HG03025 (cell line): ENCODE measurements at regions not wholly inside any gene's neighbourhood (a gene's known extent, or its start where the extent isn't known, plus 50 kb on each side); places are given as distances from the start of the nearest gene placed in this dataset.
"Not testable (repeated sequence)": the region's sequence is repeated elsewhere in the genome, so short reads cannot be mapped to it uniquely, and the experiment has no call there.

ENCODE experiments used
- ATAC-seq: cut with Tn5 transposase; IDR thresholded peaks from one replicate; pipeline ENCODE4 v1.9.1; 2021; ENCODE audit warnings: mild to moderate bottlenecking, moderate library complexity; ENCODE audit not compliant: unreplicated experiment, low FRiP score

DNA sequence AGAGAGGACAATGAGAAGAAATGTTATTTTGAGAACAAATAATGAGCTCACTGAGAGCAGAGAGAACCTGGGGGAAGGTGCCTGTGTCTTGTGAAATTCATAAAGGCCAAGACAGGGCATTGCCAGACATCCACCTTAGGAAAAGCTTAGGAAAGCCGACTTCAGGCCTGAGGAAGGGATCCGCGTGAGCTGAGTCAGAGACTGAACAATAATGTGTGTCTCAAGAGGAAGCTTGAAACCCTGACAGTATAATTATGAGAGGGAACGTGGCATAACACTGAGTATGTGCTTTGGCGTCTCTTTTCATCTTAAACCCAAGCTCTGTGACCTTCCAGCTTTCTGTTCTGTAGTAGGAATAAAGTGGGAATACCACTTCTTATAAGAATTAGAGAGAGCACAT, 307.2 kb downstream of the ACTR3B start:
- ATAC-seq: no peak

- ATAC-seq: no peak
Observed at GRCh38 chr7:153070141-153070540, 310.6 kb downstream of the ACTR3B start.

- no peak for ATAC-seq
Observed at GRCh38 chr7:153072806-153073205, 313.3 kb downstream of the ACTR3B start.

DNA sequence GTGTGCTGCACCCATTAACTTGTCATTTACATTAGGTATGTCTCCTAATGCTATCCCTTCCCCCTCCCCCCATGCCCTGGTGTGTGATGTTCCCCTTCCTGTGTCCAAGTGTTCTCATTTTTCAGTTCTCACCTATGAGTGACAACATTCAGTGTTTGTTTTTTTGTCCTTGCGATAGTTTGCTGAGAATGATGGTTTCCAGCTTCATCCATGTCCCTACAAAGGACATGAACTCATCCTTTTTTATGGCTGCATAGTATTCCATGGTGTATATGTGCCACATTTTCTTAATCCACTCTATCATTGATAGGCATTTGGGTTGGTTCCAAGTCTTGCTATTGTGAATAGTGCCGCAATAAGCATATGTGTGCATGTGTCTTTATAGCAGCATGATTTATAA, 316.7 kb downstream of the ACTR3B start:
- not testable (repeated sequence) for ATAC-seq

- no peak for ATAC-seq
Observed at GRCh38 chr7:153081496-153081895, 321.9 kb downstream of the ACTR3B start.

- no peak for ATAC-seq
Observed at GRCh38 chr7:153084278-153084677, 324.7 kb downstream of the ACTR3B start.

- no peak for ATAC-seq
Observed at GRCh38 chr7:153087498-153087897, 327.9 kb downstream of the ACTR3B start.

GRCh38 chr7:153088601-153089000, 329.0 kb downstream of the ACTR3B start:
- no peak for ATAC-seq

GRCh38 chr7:153090209-153090608, 330.7 kb downstream of the ACTR3B start:
- ATAC-seq: no peak

DNA sequence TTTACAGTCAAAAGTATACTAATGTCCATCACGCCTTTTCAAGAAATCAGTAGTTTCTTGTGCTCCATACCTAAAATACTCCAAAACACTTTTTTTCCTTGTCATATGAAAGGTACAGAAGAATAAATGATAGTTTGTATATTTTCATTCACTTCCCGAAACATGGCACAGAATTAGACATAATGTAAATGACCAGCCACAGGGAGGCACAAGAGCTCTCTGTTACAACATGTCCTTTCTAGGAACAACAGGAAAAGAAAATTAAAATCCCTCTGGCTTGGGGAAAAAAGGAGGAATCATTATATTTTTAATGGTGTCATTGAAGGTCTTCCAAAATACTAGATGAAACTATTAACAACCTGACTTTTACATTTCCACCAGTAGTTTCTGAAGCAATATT, 331.2 kb downstream of the ACTR3B start:
- no peak for ATAC-seq

- ATAC-seq: no peak
Observed at GRCh38 chr7:153091477-153091876, 331.9 kb downstream of the ACTR3B start.

DNA sequence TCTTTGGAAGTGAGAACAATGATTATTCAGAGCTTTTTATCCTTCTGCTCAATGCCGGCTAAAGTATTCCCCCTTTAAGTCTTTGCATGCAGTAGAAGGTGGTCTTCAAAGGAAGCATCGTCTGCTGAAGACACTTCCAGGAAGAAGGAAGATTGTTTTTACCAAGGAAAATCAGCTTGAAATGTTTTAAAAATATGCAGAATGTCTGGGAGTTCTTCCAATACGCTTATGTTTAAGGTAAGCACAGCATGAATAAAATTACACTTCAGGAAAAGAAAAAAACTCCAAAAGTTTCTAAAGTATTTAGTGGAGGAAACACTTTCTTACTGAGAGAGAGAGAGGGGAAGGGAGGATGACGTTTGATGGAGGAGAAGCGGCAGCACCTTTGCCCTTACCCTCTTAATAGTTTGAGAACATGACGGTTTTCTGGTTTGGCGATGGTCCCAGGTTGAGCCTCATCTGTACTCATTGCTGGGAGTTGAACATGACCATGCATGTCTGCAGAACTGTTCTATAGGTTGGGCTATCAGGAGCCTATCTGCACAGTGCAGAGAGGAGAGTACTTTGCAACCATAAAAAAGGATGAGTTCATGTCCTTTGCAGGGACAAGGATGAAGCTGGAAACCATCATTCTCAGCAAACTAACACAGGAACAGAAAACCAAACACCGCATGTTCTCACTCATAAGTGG, 338.1 kb downstream of the ACTR3B start:
- no peak for ATAC-seq

GRCh38 chr7:153099235-153099634, 339.7 kb downstream of the ACTR3B start:
- ATAC-seq: no peak

GRCh38 chr7:153100691-153101237, 341.2 kb downstream of the ACTR3B start:
- ATAC-seq: no peak

DNA sequence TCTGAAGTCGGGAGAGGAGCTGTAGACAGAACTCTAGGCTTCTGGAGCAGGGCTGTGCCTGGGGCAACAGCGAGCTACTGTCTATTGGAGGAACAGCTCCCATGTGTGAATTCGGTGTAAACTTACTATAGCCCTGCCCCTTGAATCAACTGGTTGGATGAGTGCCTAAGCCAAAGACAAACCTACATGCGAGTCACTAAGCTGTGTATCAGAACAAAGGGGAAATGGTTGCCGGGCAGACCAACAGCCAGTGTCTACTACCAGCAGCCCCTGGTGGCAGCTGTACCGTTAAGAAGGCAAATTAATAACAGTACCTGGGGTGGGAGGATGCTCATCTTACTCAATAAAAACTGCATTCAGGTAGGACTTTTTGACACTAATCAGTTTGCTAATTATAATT, 343.6 kb downstream of the ACTR3B start:
- no peak for ATAC-seq

- ATAC-seq: no peak
Observed at GRCh38 chr7:153107826-153108225, 348.3 kb downstream of the ACTR3B start.

DNA sequence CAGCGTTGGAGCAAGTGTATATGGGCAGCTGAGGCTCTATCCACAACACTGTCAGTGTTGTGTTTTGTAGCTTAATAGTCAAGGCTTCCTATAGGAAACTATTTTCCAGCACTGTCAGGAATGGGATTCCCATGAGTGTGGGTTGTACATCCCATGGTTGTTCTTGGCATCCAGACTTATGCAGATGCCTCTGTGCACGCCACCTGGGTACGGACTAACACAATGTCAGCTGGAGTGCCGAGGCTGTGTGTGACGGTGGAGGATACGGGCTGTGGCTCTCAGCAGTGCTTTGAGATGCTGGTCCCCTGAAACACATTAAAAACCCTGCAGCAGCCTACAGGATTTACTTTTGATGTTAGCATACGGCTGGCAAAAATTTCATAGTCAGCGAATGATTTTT, 350.0 kb downstream of the ACTR3B start:
- ATAC-seq: no peak

GRCh38 chr7:153110606-153111005, 351.1 kb downstream of the ACTR3B start:
- ATAC-seq: no peak

DNA sequence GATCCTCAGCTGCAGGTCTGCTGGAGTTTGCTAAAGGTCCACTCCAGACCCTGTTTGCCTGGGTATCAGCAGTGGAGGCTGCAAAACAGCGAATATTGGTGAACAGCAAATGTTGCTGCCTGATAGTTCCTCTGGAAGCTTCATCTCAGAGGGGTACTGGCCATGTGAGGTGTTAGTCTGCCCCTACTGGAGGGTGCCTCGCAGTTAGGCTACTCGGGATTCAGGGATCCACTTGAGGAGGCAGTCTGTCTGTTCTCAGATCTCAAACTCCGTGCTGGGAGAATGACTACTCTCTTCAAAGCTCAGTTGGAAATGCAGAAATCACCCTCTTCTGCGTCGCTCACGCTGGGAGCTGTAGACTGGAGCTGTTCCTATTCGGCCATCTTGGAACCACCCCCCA, 362.7 kb downstream of the ACTR3B start:
- ATAC-seq: not testable (repeated sequence)

DNA sequence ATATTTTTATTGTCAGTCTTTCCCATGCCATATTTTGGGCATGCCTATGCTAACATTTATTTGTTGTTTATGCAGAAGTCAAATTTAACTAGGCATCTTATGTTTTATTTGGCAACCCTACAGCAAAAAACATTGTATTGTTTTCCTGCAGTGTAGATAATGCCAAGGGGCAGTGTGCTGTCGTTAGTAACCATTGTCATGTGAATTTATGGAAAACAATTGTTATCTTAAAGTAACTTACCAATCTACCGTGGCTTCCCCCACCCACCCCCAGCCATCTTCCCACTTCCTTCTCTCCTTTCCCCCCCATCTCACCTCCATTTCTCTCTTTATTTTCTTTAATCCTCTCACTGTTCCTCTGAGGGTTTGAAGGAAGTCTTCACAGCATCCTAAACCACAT, 370.5 kb downstream of the ACTR3B start:
- no peak for ATAC-seq

DNA sequence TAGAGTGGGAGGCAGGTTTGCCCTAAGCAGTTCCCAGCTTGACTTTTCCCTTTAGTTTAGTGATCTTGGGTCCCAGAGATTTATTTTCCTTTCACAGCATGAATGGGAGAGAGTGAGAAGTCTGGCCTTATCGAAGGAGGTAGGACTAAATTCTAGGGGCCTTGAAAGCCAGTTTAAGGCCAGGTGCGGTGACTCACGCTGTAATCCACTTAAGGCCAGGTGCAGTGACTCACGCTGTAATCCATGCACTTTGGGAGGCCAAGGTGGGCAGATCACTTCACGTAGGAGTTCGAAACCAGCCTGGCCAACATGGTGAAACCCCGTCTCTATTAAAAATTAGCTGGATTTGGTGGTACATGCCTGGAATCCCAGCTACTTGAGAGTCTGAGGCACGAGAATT, 392.2 kb downstream of the ACTR3B start:
- ATAC-seq: no peak

GRCh38 chr7:153152801-153153422, 393.4 kb downstream of the ACTR3B start:
- ATAC-seq: no peak
